ENCODE measurements at regions not wholly inside any gene's neighbourhood (a gene's known extent, or its start where the extent isn't known, plus 50 kb on each side); places are given as distances from the start of the nearest gene placed in this dataset.

GRCh38 chr18:39648616-39649015 is 2083.0 kb upstream of the CELF4 start:
- TF ChIP-seq SIN3A (IDR thresholded peaks at IDR 0.05; ENCODE audit: borderline replicate concordance, insufficient read depth, low read length) (no peak), TAF1 (IDR thresholded peaks at IDR 0.05; ENCODE audit: borderline replicate concordance, insufficient read depth, low read length) (no peak), POLR2AphosphoS5 (IDR thresholded peaks at IDR 0.05; ENCODE audit: low read depth, low read length) (no peak)
- TF ChIP-seq, protein P1, sequence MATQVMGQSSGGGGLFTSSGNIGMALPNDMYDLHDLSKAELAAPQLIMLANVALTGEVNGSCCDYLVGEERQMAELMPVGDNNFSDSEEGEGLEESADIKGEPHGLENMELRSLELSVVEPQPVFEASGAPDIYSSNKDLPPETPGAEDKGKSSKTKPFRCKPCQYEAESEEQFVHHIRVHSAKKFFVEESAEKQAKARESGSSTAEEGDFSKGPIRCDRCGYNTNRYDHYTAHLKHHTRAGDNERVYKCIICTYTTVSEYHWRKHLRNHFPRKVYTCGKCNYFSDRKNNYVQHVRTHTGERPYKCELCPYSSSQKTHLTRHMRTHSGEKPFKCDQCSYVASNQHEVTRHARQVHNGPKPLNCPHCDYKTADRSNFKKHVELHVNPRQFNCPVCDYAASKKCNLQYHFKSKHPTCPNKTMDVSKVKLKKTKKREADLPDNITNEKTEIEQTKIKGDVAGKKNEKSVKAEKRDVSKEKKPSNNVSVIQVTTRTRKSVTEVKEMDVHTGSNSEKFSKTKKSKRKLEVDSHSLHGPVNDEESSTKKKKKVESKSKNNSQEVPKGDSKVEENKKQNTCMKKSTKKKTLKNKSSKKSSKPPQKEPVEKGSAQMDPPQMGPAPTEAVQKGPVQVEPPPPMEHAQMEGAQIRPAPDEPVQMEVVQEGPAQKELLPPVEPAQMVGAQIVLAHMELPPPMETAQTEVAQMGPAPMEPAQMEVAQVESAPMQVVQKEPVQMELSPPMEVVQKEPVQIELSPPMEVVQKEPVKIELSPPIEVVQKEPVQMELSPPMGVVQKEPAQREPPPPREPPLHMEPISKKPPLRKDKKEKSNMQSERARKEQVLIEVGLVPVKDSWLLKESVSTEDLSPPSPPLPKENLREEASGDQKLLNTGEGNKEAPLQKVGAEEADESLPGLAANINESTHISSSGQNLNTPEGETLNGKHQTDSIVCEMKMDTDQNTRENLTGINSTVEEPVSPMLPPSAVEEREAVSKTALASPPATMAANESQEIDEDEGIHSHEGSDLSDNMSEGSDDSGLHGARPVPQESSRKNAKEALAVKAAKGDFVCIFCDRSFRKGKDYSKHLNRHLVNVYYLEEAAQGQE (IDR thresholded peaks at IDR 0.05; ENCODE audit: insufficient read depth in 1 of 2, low read depth in 2 of 2, low read length in 2 of 2): no peak

- TF ChIP-seq, protein P1 (IDR thresholded peaks at IDR 0.05; ENCODE audit: insufficient read depth in 1 of 2, low read depth in 2 of 2, low read length in 2 of 2): no peak
- TF ChIP-seq POLR2AphosphoS5 (IDR thresholded peaks at IDR 0.05; ENCODE audit: low read depth, low read length) (no peak), SIN3A (IDR thresholded peaks at IDR 0.05; ENCODE audit: borderline replicate concordance, insufficient read depth, low read length) (no peak), FOXP2 (optimal IDR thresholded peaks at IDR 0.05; ENCODE audit: borderline replicate concordance, extremely low read depth, extremely low read length, insufficient read depth) (no peak), TAF1 (IDR thresholded peaks at IDR 0.05; ENCODE audit: borderline replicate concordance, insufficient read depth, low read length) (no peak)
Measured at GRCh38 chr18:39647627-39648534, 2082.3 kb upstream of the CELF4 start.

GRCh38 chr18:39638224-39638623 is 2072.6 kb upstream of the CELF4 start:
- TF ChIP-seq POLR2AphosphoS5 (IDR thresholded peaks at IDR 0.05; ENCODE audit: low read depth, low read length) (no peak), TAF1 (IDR thresholded peaks at IDR 0.05; ENCODE audit: borderline replicate concordance, insufficient read depth, low read length) (no peak), FOXP2 (optimal IDR thresholded peaks at IDR 0.05; ENCODE audit: borderline replicate concordance, extremely low read depth, extremely low read length, insufficient read depth) (no peak), SIN3A (IDR thresholded peaks at IDR 0.05; ENCODE audit: borderline replicate concordance, insufficient read depth, low read length) (no peak)
- TF ChIP-seq, protein P1 (IDR thresholded peaks at IDR 0.05; ENCODE audit: insufficient read depth in 1 of 2, low read depth in 2 of 2, low read length in 2 of 2): no peak

DNA sequence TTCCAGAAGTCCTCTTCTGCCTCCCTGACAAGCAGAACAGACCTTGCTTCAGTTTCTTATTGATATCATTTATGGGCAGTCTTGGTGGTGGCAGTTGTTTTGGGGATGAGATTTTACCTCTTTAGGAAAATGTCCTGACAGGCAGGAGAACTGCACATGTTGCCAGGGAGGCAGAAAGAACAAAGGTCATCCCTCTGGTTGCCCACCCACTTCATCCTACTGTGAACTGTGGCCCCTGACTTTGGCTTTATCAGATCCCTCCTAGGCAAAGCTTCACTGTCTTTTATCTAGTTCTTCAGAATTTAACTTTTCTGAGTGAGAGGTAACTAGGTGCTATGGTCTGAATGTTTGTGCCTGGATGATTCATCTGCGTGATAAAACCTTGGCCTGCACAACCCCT is 2071.3 kb upstream of the CELF4 start:
- TF ChIP-seq TAF1 (IDR thresholded peaks at IDR 0.05; ENCODE audit: borderline replicate concordance, insufficient read depth, low read length): no peak
- no peak for TF ChIP-seq FOXP2 (optimal IDR thresholded peaks at IDR 0.05; ENCODE audit: borderline replicate concordance, extremely low read depth, extremely low read length, insufficient read depth)

DNA sequence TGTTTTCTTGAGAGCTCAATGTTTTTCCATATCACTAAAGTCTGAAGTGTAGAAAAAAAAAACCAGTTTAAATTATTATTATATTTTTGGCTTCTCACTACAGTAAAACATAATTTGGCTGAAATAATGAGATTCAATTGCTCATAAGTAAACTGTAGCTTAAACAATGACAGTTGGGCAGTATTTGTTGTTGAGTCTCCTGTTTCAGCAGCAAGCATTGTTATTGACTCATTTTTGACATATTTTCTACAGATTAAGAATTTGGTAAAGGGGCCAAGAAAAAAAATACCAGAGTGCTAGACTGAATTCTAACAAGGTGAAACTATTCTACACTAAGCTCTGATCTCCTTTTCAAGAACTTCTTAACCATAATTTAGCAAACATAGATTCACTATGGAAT is 2070.4 kb upstream of the CELF4 start:
- TF ChIP-seq, protein P1 (IDR thresholded peaks at IDR 0.05; ENCODE audit: insufficient read depth in 1 of 2, low read depth in 2 of 2, low read length in 2 of 2): no peak
- no peak for TF ChIP-seq POLR2AphosphoS5 (IDR thresholded peaks at IDR 0.05; ENCODE audit: low read depth, low read length)
- no peak for TF ChIP-seq SIN3A (IDR thresholded peaks at IDR 0.05; ENCODE audit: borderline replicate concordance, insufficient read depth, low read length)
- no peak for TF ChIP-seq FOXP2 (optimal IDR thresholded peaks at IDR 0.05; ENCODE audit: borderline replicate concordance, extremely low read depth, extremely low read length, insufficient read depth)
- TF ChIP-seq TAF1 (IDR thresholded peaks at IDR 0.05; ENCODE audit: borderline replicate concordance, insufficient read depth, low read length): no peak

Data from PFSK-1 (cell line).